Ramos (cell line): ENCODE measurements at regions not wholly inside any gene's neighbourhood (a gene's known extent, or its start where the extent isn't known, plus 50 kb on each side); places are given as distances from the start of the nearest gene placed in this dataset.

Experiments used
- in situ Hi-C: fragments of 300-500 bp; cut with MboI; formaldehyde crosslinking; loops from one replicate; pipeline ENCODE4 v1.14.3; 2022; ENCODE audit warnings: low sequenced_read_pairs; ENCODE audit not compliant: unreplicated experiment

GRCh38 chr2:36069074-36069473, 286.5 kb upstream of the CRIM1 start:
- in situ Hi-C loops: no loop called here

- in situ Hi-C loops: no loop called here
These were observed 287.5 kb upstream of the CRIM1 start for GRCh38 chr2:36068086-36068485.

- in situ Hi-C loops: no loop called here
These were observed 295.4 kb upstream of the CRIM1 start for GRCh38 chr2:36060133-36060532.

DNA sequence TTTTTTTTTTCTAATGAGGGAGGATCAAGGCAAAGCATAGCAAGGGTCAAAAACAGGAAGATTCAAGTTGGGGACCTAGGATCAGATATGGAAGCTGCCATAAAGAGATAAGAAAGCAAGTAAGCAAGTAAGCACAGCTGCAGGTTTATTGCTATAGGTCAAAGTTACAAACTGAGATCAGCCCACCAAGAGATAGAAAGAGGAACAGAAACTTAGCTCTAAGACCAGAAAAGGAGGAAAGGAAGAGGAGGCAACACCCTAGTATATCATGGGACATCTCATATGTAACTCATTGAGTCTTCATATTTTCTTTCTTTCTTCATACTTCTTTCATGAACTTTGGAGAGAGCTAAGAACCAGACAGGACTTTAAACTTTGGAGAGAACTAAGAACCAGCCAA, 295.9 kb upstream of the CRIM1 start:
- in situ Hi-C loops: no loop called here

GRCh38 chr2:36058953-36059352, 296.6 kb upstream of the CRIM1 start:
- in situ Hi-C loops: no loop called here

DNA sequence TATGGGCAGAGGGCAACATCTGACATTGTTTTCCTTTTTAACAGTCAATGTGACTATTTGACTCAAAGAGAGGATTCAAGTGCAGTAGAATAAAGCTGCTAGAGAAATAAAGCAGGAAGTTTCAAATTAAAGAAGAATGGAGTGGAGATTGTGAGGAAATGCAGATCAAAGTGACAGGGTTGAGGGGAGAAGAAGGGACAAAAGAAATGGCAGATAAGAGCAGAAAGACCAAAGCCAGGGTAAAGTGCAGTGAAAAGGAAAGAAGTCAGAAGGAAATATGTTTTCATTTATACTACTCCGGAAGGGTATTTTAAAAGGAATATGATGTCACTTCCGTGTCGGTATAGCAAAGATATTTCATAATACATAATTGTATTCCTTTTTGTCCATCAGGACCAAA, 297.5 kb upstream of the CRIM1 start:
- in situ Hi-C loops: no loop called here

DNA sequence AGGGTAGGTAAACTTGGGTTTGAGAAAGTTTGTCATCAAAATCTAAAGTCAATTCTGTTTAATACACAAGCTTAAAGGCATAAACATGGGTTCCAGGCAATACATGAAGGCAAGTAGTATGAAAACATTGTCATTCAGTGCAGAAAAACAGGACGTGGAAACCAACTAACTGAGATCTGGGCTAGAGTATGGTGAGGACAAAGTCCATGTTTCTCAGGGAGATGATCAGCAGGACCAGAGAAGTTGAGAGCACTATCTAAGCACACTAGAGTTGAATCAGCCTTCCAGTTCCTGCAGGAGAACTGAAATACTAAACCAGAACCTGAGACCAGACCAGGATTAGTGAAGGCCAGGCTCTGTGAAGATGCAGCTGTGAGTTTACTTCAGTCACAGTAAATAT, 302.8 kb upstream of the CRIM1 start:
- in situ Hi-C loops: no loop called here

GRCh38 chr2:36044411-36044810, 311.2 kb upstream of the CRIM1 start:
- in situ Hi-C loops: no loop called here

- in situ Hi-C loops: no loop called here
These were observed 320.4 kb upstream of the CRIM1 start for GRCh38 chr2:36035137-36035536.

DNA sequence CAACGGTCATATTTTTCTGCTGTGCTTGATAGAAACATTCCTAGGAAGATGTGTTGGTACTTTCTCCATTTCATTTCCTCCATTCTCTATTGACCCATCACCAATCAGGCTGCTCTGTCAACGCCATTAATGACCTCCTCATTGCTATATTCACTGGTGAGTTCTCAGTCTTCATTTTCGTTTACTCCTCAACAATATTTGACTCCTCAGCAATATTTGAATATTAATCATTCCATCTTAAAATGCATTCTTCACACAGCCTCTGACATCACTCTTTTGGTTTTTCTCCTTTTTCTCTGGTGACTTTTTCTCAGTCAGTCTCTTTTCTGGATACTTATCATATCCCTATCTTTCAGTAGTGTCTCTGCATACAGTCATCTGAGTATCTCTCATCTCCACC, 323.5 kb upstream of the CRIM1 start:
- in situ Hi-C loops: no loop called here

DNA sequence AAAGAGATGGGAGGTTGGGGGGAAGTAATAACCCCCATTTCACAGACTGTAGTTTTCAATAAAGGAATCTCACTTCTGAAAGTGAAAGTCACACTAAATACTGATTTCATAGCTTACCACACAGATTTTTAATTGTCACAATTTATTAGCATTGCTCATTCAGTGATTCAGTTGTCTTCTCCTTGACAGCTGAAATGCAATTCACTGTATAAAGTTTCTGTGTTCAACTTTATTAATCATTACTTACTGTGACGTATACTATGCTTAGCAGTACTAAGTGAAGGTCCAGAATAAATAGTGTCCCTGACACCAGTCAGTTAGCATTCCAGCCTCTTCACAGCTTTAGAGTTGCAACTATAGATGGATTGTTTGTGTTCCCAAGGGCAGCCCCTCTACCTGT, 324.1 kb upstream of the CRIM1 start:
- in situ Hi-C loops: no loop called here

- in situ Hi-C loops: no loop called here
These were observed 328.0 kb upstream of the CRIM1 start for GRCh38 chr2:36027616-36028015.

DNA sequence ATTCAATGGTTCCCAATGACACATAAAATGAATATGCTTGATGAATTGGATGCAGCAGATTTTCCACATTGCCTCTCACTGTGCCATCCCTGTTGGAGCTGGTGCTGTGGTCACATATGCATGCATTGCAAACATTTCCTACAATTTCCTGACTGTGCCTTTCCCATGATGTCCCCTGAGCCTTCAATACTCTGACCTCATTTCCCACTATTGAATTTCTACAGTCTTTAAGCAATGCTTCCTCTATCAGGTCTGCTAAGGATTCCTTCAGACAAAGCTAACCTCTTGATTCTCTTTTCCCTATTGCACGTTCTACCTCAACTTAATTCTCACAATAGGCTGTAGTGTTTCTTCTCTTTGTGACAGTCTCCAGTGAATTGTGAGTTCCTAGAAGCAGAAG, 342.5 kb upstream of the CRIM1 start:
- in situ Hi-C loops: no loop called here

DNA sequence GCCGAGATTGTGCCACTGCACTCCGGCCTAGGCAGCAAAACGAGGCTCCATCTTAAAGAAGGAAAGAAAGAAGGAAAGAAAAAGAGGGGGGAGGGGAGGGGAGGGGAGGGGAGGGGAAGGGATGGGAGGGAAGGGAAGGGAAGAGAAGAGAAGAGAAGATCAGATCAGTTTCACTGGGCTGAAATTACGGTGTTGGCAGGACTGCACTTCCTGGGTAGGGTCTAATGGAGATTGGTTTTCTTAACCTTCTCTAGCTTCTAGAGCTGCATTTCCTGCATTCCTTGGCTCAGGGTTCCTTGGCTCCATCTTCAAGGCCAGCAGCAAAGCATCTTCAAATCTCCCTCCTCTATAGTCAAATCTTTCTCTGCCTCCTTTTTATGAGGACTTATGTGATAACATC, 349.1 kb upstream of the CRIM1 start:
- in situ Hi-C loops: no loop called here

DNA sequence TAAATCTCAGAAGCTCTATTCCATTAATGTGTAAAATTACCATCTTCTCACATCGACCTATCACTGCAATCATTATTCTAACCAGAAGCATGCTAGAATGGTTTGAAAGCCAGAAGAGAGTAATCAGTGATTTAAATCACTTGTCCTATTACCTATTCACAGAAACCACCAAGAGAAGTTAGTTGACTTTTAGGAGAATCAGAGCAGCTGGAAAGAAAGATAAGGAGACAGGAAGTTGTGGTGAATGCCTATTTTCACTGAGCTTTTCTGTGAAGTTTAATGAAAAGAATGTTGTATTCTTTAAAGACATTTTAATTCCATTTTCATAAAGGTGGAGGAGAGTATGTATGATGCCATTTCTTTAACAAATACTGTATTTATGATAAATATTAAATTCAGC, 352.6 kb upstream of the CRIM1 start:
- in situ Hi-C loops: no loop called here

DNA sequence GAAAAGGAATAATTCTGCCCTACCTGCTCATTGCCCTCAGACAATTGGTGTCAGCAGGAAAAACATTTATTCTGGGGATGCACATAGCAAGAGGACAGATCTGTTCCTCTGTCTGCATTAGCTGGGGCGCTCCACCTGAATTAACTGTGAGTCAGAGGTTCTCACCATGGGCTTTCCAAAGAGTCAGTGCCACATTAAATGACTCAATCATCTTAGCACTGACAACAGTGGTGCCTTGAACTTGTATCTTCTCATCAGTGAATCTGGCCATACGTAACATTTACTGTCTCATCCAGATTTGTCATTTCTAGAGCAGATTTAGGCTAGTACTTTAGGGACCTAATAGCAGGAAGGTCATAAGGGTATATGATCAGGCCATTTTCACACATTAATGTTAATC, 358.1 kb upstream of the CRIM1 start:
- in situ Hi-C loops: no loop called here

GRCh38 chr2:35989503-35989902, 366.1 kb upstream of the CRIM1 start:
- in situ Hi-C loops: no loop called here

DNA sequence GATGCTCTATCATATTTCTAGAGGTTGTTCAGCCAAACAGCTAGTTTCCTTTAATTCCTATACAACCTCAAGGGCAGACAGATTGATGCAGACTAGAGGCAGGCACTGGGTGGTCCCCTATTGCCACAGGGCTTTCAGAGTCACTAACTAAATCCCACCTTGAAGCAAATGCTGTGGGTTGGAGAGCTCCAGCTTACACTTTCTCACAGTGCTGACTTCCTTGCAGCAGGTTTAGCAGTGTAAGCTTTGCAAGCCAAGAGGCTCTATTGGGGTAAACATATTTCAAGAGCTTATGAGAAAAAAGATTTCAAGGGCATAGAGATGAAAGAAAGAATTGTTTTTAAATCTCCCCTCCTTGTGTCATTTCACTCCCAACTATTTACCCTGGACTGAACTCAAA, 366.5 kb upstream of the CRIM1 start:
- in situ Hi-C loops: no loop called here

DNA sequence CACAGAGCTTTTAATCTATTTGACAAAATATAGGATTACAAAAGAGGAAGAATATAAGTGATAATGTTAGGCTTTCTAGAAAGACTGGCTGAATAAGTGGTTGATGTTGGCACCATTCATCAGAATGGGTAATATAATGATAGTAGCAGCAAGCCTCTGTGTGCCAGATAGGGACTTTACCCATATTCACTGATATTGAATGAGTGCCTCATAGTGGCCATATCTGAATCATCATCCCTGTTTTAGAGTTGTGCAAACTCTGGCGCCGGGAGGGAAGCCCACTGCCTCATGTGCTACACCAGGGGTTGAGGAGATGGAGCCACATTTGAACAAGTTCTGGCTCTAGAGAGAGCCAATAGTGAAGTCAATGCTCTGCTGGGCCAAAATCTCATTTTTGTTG, 368.7 kb upstream of the CRIM1 start:
- in situ Hi-C loops: no loop called here

GRCh38 chr2:35978218-35978617, 377.4 kb upstream of the CRIM1 start:
- in situ Hi-C loops: no loop called here

DNA sequence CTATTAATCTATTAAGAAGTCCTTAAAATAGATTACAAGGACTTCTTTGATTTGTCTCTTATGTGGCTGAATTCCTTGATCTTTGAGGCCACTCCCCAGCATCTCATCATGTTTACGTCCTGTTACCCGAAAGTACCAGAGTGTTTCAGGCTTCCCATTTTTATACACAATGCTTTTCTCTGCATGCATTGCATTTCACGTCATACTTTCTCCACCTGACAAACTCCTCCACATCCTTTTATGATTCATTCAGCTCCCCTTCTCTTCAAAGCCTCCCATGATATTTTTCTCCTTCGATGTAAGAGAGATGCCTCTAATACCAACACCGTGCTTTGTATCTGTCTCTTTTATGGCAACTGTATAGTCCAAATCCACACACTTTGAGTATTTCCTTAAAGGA, 379.0 kb upstream of the CRIM1 start:
- in situ Hi-C loops: no loop called here

DNA sequence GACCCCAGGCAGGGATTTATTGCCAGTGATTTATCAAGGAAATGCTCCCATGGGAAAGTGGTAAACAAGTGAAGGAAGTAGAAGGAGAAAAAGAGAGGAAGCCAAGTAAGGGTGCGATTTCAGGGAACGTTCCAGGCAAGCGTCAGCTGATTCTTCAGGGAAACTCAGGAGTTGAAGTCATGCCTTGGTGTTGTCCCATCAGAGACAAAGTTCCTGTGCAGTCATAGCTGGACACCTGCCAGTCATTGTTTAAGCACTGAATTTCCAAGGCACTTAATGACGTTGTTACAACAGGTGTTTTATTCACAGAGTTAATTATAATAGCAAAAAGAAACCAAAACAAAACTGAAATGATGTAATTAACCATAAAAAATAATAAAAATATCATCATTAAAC, 381.8 kb upstream of the CRIM1 start:
- in situ Hi-C loops: no loop called here

DNA sequence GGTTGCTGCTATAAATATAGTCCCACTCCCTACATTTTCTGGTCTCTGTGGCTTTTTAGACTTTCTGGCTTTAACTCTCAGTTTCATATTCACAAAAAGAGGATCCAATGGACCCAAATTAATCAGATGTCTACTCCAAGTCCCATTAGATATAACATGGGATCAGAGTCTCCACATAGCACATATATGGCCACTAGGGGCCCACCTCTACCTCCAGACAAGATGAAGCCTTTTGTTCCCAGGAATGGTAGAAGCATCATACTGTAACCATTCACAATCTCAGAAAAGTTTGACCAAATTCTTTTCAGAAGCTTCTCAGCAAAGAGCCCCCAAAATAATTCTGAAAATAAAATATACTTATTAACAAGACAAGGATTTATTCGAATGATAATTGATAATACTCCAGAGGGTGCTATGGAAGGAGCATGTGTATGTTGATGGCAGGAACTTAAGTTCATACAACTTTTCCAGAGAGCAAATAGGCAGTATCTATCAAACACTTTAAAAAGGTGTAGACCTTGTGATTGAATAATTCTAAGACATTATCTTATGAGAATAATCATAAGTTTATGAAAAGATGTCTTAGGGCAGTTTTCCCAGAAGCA, 382.3 kb upstream of the CRIM1 start:
- in situ Hi-C loops: no loop called here
